ENCODE measurements at regions not wholly inside any gene's neighbourhood (a gene's known extent, or its start where the extent isn't known, plus 50 kb on each side); places are given as distances from the start of the nearest gene placed in this dataset.
"Not testable (repeated sequence)": the region's sequence is repeated elsewhere in the genome, so short reads cannot be mapped to it uniquely, and the experiment has no call there.

DNA sequence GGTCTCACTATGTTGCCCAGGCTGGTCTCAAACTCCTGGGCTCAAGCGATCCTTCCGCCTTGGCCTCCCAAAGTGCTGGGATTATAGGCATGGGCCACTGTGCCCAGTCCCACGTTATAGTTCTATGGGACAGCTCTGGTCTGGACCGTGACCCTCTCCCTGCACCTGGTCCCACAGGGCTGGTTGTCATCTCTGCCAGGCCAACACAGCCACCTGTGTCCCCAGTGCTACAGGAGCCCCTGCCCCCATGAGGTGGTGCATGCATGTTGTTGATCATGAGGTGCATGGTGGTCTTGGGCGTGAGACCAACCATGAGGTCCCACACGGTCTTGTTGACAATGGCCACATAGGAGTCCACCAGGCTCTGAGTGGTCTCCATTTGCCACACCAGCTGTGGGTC lies 51.0 kb upstream of the UBE2Q2 start:
- DNase-seq; H3K9me3 ChIP-seq (replicated peaks); H3K27ac ChIP-seq (replicated peaks); H3K4me3 ChIP-seq; H3K36me3 ChIP-seq; H3K4me1 ChIP-seq: not testable (repeated sequence)
- peaks cover 42% of the 10 kb centered on the region for H3K27me3 ChIP-seq (ENCODE audit: low read depth)
- intact Hi-C loops (cut with micrococcal nuclease), result loop anchor here (10.0 kb wide), 1 partner anchor 57 kb away; no protein-coding TSS in a partner anchor

DNA sequence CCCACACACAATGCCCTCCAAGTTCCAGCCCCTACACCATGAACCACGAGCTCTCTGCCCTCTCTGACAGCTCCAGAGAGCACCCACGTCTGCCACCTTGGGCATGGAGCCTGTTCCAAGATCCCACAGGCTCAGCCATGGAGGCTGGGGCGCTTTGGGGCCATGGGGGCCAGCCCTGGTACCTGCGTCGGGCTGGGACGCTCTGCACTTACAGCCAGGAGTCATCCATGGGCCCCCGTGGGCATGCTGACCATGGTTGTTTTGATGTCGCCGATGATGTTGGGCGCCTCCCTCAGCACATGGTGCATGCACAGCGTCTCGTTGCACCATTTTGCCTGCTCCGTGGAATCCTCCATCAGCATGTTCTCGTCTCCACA lies 51.9 kb upstream of the UBE2Q2 start:
- intact Hi-C loops (cut with micrococcal nuclease), result loop anchor here (10.0 kb wide), 1 partner anchor 57 kb away; no protein-coding TSS in a partner anchor
- TF ChIP-seq, protein P1, sequence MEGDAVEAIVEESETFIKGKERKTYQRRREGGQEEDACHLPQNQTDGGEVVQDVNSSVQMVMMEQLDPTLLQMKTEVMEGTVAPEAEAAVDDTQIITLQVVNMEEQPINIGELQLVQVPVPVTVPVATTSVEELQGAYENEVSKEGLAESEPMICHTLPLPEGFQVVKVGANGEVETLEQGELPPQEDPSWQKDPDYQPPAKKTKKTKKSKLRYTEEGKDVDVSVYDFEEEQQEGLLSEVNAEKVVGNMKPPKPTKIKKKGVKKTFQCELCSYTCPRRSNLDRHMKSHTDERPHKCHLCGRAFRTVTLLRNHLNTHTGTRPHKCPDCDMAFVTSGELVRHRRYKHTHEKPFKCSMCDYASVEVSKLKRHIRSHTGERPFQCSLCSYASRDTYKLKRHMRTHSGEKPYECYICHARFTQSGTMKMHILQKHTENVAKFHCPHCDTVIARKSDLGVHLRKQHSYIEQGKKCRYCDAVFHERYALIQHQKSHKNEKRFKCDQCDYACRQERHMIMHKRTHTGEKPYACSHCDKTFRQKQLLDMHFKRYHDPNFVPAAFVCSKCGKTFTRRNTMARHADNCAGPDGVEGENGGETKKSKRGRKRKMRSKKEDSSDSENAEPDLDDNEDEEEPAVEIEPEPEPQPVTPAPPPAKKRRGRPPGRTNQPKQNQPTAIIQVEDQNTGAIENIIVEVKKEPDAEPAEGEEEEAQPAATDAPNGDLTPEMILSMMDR (IDR thresholded peaks at IDR 0.05; ENCODE audit: borderline replicate concordance), result no peak
- Histone ChIP-seq H3K4me3 (no peak overlapping the region), H3K27me3 (ENCODE audit: low read depth) (peaks cover 49% of the 10 kb centered on the region), H3K36me3 (no peaks in the 10 kb centered on the region), H3K9me3 (replicated peaks) (no peaks in the 10 kb centered on the region), H3K27ac (replicated peaks) (no peak overlapping the region), H3K4me1 (no peaks in the 10 kb centered on the region)
- DNase-seq, result no peak

DNA sequence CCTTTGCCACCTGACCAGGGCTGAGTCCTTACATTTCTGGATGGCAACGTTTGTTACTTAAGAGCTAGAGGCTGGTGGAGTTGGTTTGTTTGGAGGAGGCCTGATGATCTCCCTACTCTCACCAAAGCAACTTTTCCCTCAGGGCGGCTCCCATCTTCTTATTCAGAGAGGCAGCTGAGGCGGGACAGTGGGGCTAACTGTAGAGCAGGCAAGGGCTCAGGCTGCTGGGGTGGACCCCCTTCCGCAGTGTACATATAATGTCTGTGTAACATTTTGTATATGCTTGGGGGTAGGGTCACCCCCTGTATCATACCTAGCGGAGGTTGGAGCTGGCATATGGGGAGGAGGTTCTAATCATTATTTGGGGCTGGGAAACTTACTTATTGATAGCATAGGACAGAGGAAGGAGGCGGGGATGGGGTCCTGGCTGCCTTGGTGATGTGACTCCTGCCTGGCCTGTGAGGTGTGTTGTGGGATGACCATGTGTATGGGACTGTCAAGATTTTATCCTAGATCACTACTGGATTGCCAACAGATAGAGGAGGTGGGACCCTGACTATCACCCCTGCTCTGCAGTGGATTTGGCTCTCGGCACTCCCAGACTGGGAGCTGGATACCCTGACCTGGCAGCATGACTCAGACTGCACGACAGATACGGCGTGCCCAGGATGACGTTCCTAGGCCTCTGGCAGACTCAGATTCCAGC lies 52.5 kb upstream of the UBE2Q2 start:
- Histone ChIP-seq H3K27me3 (ENCODE audit: low read depth) (peaks cover 52% of the 10 kb centered on the region), H3K27ac (replicated peaks) (no peak overlapping the region), H3K36me3 (no peaks in the 10 kb centered on the region), H3K4me3 (no peak overlapping the region), H3K9me3 (replicated peaks) (no peaks in the 10 kb centered on the region), H3K4me1 (no peaks in the 10 kb centered on the region)
- intact Hi-C loops (cut with micrococcal nuclease), result loop anchor here (10.0 kb wide), 1 partner anchor 56 kb away; no protein-coding TSS in a partner anchor
- DNase-seq, result no peak
- TF ChIP-seq, protein P1 (IDR thresholded peaks at IDR 0.05; ENCODE audit: borderline replicate concordance), result no peak

DNA sequence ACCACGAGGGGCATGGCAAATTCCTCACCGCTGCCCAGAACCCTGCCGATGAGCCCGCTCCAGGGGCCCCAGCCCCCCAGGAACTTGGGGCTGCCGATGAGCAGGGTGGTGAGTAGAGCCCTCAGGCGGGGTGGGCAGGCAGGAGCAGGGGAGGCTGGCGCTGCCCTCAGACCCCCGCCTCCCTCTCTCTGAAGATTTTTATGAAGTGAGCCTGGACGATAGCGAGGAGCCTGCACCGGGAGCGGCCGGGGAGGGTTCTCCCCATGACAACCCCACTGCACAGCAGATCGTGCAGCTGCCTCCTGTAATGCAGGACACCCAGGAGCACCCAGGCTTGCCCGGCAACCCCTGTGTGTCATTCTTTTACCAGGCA lies 56.7 kb upstream of the UBE2Q2 start:
- no peaks in the 10 kb centered on the region for H3K36me3 ChIP-seq
- TF ChIP-seq, protein P1 (IDR thresholded peaks at IDR 0.05; ENCODE audit: borderline replicate concordance), result no peak
- no peaks in the 10 kb centered on the region for H3K9me3 ChIP-seq (replicated peaks)
- no peak overlapping the region for H3K4me3 ChIP-seq
- H3K27me3 ChIP-seq (ENCODE audit: low read depth), result peaks cover 56% of the 10 kb centered on the region
- H3K27ac ChIP-seq (replicated peaks), result no peak overlapping the region
- H3K4me1 ChIP-seq, result no peaks in the 10 kb centered on the region
- intact Hi-C loops (cut with micrococcal nuclease), result no loop called here
- DNase-seq, result no peak

DNA sequence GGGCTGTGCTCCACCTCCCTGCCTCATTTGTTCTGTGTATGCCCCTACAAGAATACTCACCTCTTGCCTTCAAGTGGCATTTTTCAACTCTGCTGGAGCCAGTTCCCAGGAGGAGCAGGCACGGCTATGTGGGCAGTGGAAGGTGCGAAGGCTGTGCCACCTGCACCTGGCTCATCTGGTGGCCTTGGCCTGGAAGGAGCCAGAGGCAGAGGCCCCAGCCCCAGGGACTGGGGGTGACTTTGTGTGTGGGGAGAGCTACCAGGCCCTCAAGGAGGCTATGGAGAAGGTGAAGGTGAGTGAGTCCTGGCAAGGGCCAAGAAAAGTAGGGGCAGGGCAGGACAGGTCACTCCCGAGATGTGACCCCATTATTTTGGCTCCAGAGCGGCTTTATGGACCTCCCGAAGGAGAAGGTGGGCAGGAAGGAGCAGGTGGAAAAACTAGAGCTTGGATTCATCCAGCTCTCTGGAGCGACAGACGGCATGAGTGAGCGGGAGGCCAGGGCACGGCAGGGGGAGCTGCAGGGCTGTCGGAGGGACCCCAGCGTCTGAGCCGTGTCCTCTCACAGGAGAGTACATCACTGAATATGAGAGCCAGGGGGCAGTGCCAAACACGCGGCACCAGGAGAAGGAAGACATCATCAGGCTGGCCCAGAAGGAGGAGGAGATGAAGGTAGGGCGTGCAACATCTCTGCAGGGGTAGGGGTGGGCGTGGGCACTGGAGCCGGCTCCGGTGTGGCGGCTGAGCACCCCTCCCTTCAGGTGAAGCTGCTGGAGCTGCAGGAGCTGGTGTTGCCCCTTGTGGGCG lies 57.3 kb upstream of the UBE2Q2 start:
- intact Hi-C loops (cut with micrococcal nuclease), result no loop called here
- TF ChIP-seq, protein P1 (IDR thresholded peaks at IDR 0.05; ENCODE audit: borderline replicate concordance), result peak; percentile 23
- H3K27ac ChIP-seq (replicated peaks), result no peak overlapping the region

DNA sequence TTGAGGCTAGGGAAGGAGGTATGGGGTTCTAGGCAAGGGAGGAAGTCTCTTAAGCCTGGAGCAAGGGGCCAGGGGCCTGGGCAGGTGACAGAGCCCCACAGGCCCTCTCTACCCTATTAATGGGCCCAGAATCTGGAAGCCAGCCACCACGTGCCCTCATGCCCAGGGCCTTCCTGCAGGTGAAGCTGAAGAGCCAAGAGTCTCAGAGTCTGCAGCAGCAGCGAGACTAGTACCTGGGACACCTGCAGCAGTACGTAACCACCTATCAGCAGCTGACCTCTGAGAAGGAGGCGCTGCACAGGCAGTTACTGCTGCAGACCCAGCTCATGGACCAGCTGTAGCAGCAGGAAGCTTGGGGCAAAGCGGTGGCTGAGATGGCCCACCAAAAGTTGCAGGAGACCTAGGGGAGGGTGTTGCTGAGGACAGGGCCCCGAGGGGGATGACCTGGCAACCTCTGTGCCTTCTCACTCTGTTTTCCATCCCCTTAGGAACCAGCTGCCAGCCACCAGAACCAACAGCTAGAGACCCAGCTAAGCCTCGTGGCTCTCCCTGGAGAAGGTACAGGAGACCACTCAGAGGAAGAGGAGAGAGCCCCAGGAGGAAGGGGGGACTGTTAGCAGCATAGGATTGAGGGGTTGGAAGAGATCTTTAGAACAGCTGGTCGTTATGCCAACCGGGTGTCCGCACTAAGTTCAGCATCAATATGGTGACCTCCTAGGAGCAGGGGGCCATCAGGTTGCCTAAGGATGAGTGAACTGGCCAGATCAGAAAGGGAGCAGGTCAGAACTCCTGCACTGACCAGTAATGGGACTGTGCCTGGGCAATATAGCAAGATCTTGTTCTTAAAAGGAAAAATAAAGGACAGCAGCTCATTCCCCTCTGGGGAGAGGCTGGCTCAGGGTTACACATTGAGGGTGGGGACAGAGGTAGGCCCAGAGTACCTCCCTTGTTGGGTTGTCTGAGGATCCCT lies 58.5 kb upstream of the UBE2Q2 start:
- H3K36me3 ChIP-seq; H3K9me3 ChIP-seq (replicated peaks); H3K27ac ChIP-seq (replicated peaks); H3K4me1 ChIP-seq; DNase-seq; intact Hi-C loops (cut with micrococcal nuclease); H3K4me3 ChIP-seq: not testable (repeated sequence)
- H3K27me3 ChIP-seq (ENCODE audit: low read depth), result peaks cover 39% of the 10 kb centered on the region

More for the DNA sequence above, 57.3 kb upstream of the UBE2Q2 start:
- Histone ChIP-seq H3K36me3 (no peaks in the 10 kb centered on the region), H3K4me3 (no peak overlapping the region), H3K9me3 (replicated peaks) (no peaks in the 10 kb centered on the region), H3K27me3 (ENCODE audit: low read depth) (peaks cover 50% of the 10 kb centered on the region), H3K4me1 (no peaks in the 10 kb centered on the region)
- DNase-seq, result no peak

DNA sequence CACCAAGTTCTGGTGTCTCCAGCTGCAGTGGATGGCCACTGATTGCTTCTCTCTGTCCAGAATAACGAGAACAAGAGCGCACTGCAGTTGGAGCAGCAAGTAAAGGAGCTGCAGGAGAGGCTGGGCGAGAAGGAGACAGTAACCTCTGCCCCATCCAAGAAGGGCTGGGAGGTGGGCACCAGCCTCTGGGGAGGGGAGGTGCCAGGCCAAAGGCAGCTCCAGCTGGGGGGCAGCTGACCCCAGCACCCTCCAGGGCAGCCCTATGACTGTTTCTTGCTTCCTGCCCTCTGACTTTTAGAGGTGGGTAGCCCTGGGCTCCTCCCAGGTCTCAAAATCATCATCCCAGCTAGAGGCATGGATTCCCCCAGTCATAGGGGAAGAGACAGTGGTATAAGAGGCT lies 59.7 kb upstream of the UBE2Q2 start:
- H3K4me3 ChIP-seq; H3K4me1 ChIP-seq; DNase-seq; H3K36me3 ChIP-seq; H3K27ac ChIP-seq (replicated peaks); intact Hi-C loops (cut with micrococcal nuclease); H3K9me3 ChIP-seq (replicated peaks): not testable (repeated sequence)
- H3K27me3 ChIP-seq (ENCODE audit: low read depth), result peaks cover 48% of the 10 kb centered on the region
